Activated T-helper 2 cell treated with anti-CD3 and anti-CD28 coated beads, Interferon-gamma antibody, Interleukin-2, Interleukin-4, amounts not matched to agents 10 μg/mL and 5 μg/mL and 100 μg/mL, durations not matched to agents 14 hours and 24 hours and 36 hours (primary cell): ENCODE measurements at regions not wholly inside any gene's neighbourhood (a gene's known extent, or its start where the extent isn't known, plus 50 kb on each side); places are given as distances from the start of the nearest gene placed in this dataset.

Experiments used
- DNase-seq: peaks from one replicate; pipeline ENCODE4 v3.0.0; 2021; ENCODE audit warnings: low spot score
- H3K27ac Mint-ChIP-seq: one replicate; pipeline ENCODE4 v1.8.0; 2021; ENCODE audit warnings: mixed read lengths
- H3K27me3 Mint-ChIP-seq: one replicate; pipeline ENCODE4 v1.8.0; 2021; ENCODE audit warnings: low read depth, mixed read lengths
- H3K36me3 Mint-ChIP-seq: one replicate; pipeline ENCODE4 v1.8.0; 2021; ENCODE audit warnings: low read depth, mixed read lengths
- H3K4me1 Mint-ChIP-seq: one replicate; pipeline ENCODE4 v1.8.0; 2021; ENCODE audit warnings: low read depth, mixed read lengths
- H3K4me3 Mint-ChIP-seq: one replicate; pipeline ENCODE4 v1.8.0; 2021; ENCODE audit warnings: low read depth, mild to moderate bottlenecking, moderate library complexity, mixed read lengths
- H3K9me3 Mint-ChIP-seq: one replicate; pipeline ENCODE4 v1.8.0; 2021; ENCODE audit warnings: mixed read lengths
- intact Hi-C: fragments of 100-400 bp; cut with micrococcal nuclease; formaldehyde crosslinking; loops from one replicate; pipeline ENCODE4 v1.15.1; 2023

- intact Hi-C loops, result no loop called here
- no peak for DNase-seq
- no peaks in the 10 kb centered on the region for H3K9me3 Mint-ChIP-seq
- peaks cover 4% of the 10 kb centered on the region for H3K36me3 Mint-ChIP-seq
- H3K27ac Mint-ChIP-seq, result no peak overlapping the region
- no peak overlapping the region for H3K4me3 Mint-ChIP-seq
- peaks cover 8% of the 10 kb centered on the region for H3K4me1 Mint-ChIP-seq
- H3K27me3 Mint-ChIP-seq, result no peaks in the 10 kb centered on the region
Observed at GRCh38 chr21:39018730-39019129, 164.5 kb downstream of the PSMG1 start.

GRCh38 chr21:39016740-39017315 lies 166.4 kb downstream of the PSMG1 start:
- Mint-ChIP-seq H3K9me3 (no peaks in the 10 kb centered on the region), H3K27ac (no peak overlapping the region), H3K27me3 (no peaks in the 10 kb centered on the region), H3K4me3 (no peak overlapping the region), H3K4me1 (peaks cover 8% of the 10 kb centered on the region), H3K36me3 (no peaks in the 10 kb centered on the region)
- intact Hi-C loops, result no loop called here
- no peak for DNase-seq

DNA sequence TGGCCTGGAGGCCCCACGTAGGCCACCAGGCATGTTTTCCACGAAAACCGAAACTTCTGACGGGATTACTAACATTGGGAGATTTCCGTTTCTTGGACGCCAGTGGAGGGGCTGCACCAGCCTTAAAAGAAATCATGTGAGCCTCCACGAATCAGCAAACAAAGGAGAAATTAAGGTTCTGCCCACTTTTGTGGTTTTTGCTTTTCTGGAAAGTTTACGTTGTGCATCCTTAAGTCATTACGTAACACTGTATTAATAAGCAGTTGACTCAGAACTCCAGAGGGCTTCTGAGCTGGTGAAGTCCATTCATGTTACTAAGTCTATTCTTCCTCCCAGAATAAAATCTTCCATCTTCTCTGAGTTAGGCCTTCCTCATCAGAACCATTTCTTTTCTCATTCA lies 168.5 kb downstream of the PSMG1 start:
- Mint-ChIP-seq H3K4me1 (peaks cover 11% of the 10 kb centered on the region), H3K27ac (no peak overlapping the region), H3K36me3 (no peaks in the 10 kb centered on the region)

GRCh38 chr21:39012326-39013230 lies 170.7 kb downstream of the PSMG1 start:
- H3K4me1 Mint-ChIP-seq, result peaks cover 11% of the 10 kb centered on the region
- no peak for DNase-seq
- intact Hi-C loops, result no loop called here
- no peak overlapping the region for H3K4me3 Mint-ChIP-seq
- no peaks in the 10 kb centered on the region for H3K27me3 Mint-ChIP-seq
- no peaks in the 10 kb centered on the region for H3K9me3 Mint-ChIP-seq
- H3K36me3 Mint-ChIP-seq, result no peaks in the 10 kb centered on the region
- H3K27ac Mint-ChIP-seq, result no peak overlapping the region

More for the DNA sequence above, 168.5 kb downstream of the PSMG1 start:
- no peak overlapping the region for H3K4me3 Mint-ChIP-seq
- H3K9me3 Mint-ChIP-seq, result no peaks in the 10 kb centered on the region
- H3K27me3 Mint-ChIP-seq, result no peaks in the 10 kb centered on the region
- intact Hi-C loops, result no loop called here
- DNase-seq, result no peak

DNA sequence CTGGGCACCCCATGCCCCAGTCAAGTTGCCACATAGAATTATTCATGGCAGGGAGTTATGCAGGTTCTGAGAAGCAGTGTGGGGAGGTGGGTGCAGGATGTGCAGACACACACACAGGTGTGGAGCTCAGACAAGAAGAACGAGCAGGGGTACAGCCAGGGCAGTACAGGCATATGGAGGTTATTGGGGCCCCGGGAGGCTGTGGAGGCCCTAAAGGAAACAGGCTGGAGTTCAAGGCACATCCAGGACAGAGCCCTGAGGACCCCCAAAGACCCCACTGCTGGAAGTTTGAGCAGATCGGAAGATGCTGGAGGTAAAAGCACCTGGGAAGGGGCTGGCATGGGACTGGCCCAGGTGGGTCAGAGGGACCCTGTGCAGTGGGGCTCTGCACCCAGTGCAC lies 171.3 kb downstream of the PSMG1 start:
- intact Hi-C loops, result no loop called here
- no peak for DNase-seq

GRCh38 chr21:39010629-39011404 lies 172.4 kb downstream of the PSMG1 start:
- Mint-ChIP-seq H3K36me3 (no peaks in the 10 kb centered on the region), H3K27ac (no peak overlapping the region)

More for the DNA sequence above, 171.3 kb downstream of the PSMG1 start:
- Mint-ChIP-seq H3K36me3 (no peaks in the 10 kb centered on the region), H3K4me3 (no peak overlapping the region), H3K27me3 (no peaks in the 10 kb centered on the region), H3K4me1 (peaks cover 8% of the 10 kb centered on the region), H3K9me3 (no peaks in the 10 kb centered on the region), H3K27ac (no peak overlapping the region)

GRCh38 chr21:39009587-39010225 lies 173.5 kb downstream of the PSMG1 start:
- Mint-ChIP-seq H3K9me3 (no peaks in the 10 kb centered on the region), H3K27ac (no peak overlapping the region), H3K4me3 (no peak overlapping the region), H3K36me3 (no peaks in the 10 kb centered on the region), H3K27me3 (no peaks in the 10 kb centered on the region), H3K4me1 (peaks cover 18% of the 10 kb centered on the region)
- no peak for DNase-seq
- intact Hi-C loops, result loop anchor here (10.0 kb wide), 1 partner anchor 175 kb away; the partner anchor contains the start of gene PSMG1

More at GRCh38 chr21:39010629-39011404, 172.4 kb downstream of the PSMG1 start:
- Mint-ChIP-seq H3K27me3 (no peaks in the 10 kb centered on the region), H3K9me3 (no peaks in the 10 kb centered on the region), H3K4me3 (no peak overlapping the region), H3K4me1 (peaks cover 12% of the 10 kb centered on the region)
- intact Hi-C loops, result no loop called here
- no peak for DNase-seq

- no peak overlapping the region for H3K27ac Mint-ChIP-seq
- peaks cover 35% of the 10 kb centered on the region for H3K4me1 Mint-ChIP-seq
- no peaks in the 10 kb centered on the region for H3K9me3 Mint-ChIP-seq
- H3K36me3 Mint-ChIP-seq, result no peaks in the 10 kb centered on the region
- no peak for DNase-seq
- intact Hi-C loops, result loop anchor here (10.0 kb wide), 1 partner anchor 177 kb away; the partner anchor contains the start of gene PSMG1
- H3K4me3 Mint-ChIP-seq, result no peak overlapping the region
- H3K27me3 Mint-ChIP-seq, result no peaks in the 10 kb centered on the region
Observed at GRCh38 chr21:39007985-39008384, 175.3 kb downstream of the PSMG1 start.

- no peaks in the 10 kb centered on the region for H3K9me3 Mint-ChIP-seq
Observed at GRCh38 chr21:39007532-39007931, 175.7 kb downstream of the PSMG1 start.

GRCh38 chr21:39006571-39007311 lies 176.5 kb downstream of the PSMG1 start:
- peaks cover 40% of the 10 kb centered on the region for H3K4me1 Mint-ChIP-seq
- H3K27ac Mint-ChIP-seq, result no peak overlapping the region
- DNase-seq, result no peak
- no peaks in the 10 kb centered on the region for H3K27me3 Mint-ChIP-seq
- no peaks in the 10 kb centered on the region for H3K36me3 Mint-ChIP-seq
- H3K9me3 Mint-ChIP-seq, result no peaks in the 10 kb centered on the region
- H3K4me3 Mint-ChIP-seq, result no peak overlapping the region
- intact Hi-C loops, result loop anchor here (10.0 kb wide), 1 partner anchor 178 kb away; the partner anchor contains the start of gene PSMG1

More at GRCh38 chr21:39007532-39007931, 175.7 kb downstream of the PSMG1 start:
- no peak for DNase-seq
- Mint-ChIP-seq H3K27me3 (no peaks in the 10 kb centered on the region), H3K4me3 (no peak overlapping the region), H3K36me3 (no peaks in the 10 kb centered on the region), H3K4me1 (peaks cover 38% of the 10 kb centered on the region), H3K27ac (no peak overlapping the region)
- intact Hi-C loops, result loop anchor here (10.0 kb wide), 1 partner anchor 177 kb away; the partner anchor contains the start of gene PSMG1

DNA sequence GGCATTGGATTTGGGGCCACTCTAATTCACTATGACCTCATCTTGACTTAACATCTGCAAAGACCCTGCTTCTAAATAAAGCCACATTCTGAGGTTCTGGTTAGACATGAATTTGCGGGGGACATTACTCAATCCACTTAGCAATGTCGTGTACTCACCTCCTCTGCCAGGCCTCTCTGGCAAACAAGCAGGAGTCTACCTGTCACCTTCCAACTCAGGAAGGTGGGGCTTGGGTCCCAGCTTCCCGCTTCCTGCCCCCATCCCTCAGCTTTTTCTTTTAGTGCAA lies 177.8 kb downstream of the PSMG1 start:
- peaks cover 45% of the 10 kb centered on the region for H3K4me1 Mint-ChIP-seq
- no peaks in the 10 kb centered on the region for H3K36me3 Mint-ChIP-seq
- no peak for DNase-seq
- no peaks in the 10 kb centered on the region for H3K27me3 Mint-ChIP-seq
- no peaks in the 10 kb centered on the region for H3K9me3 Mint-ChIP-seq
- no peak overlapping the region for H3K27ac Mint-ChIP-seq
- intact Hi-C loops, result loop anchor here (10.0 kb wide), 1 partner anchor 179 kb away; the partner anchor contains the start of gene PSMG1
- H3K4me3 Mint-ChIP-seq, result no peak overlapping the region
